H9 (cell line): ENCODE measurements at regions not wholly inside any gene's neighbourhood (a gene's known extent, or its start where the extent isn't known, plus 50 kb on each side); places are given as distances from the start of the nearest gene placed in this dataset.

Experiments used
- DNase-seq: peaks from one replicate; pipeline ENCODE4 v3.0.0-alpha.2; 2017
- H2AFZ ChIP-seq: one replicate; pipeline ENCODE4 v1.6.1; 2013; ENCODE audit warnings: mild to moderate bottlenecking, low read length, control low read depth, moderate library complexity
- H2AK5ac ChIP-seq: 2 replicates; pipeline ENCODE4 v1.6.1; 2013; ENCODE audit warnings: low read length, control low read depth, mixed read lengths; ENCODE audit not compliant: insufficient read length
- H2BK120ac ChIP-seq: one replicate; pipeline ENCODE4 v1.6.1; 2013; ENCODE audit warnings: low read depth, mild to moderate bottlenecking, low read length, control low read depth, inconsistent platforms; ENCODE audit not compliant: poor library complexity, severe bottlenecking
- H2BK12ac ChIP-seq: 2 replicates; pipeline ENCODE4 v1.6.1; 2013; ENCODE audit warnings: low read length, control low read depth, mixed read lengths, low read depth; ENCODE audit not compliant: insufficient read length
- H2BK15ac ChIP-seq: 2 replicates; pipeline ENCODE4 v1.6.1; 2013; ENCODE audit warnings: low read depth, low read length, control low read depth
- H2BK20ac ChIP-seq: one replicate; pipeline ENCODE4 v1.6.1; 2013; ENCODE audit warnings: low read depth, mild to moderate bottlenecking, low read length, control low read depth, inconsistent platforms; ENCODE audit not compliant: poor library complexity, severe bottlenecking
- H2BK5ac ChIP-seq: 2 replicates; pipeline ENCODE4 v1.6.1; 2013; ENCODE audit warnings: low read length, control low read depth, mixed read lengths; ENCODE audit not compliant: insufficient read length
- H3K14ac ChIP-seq: 2 replicates; pipeline ENCODE4 v1.6.1; 2013; ENCODE audit warnings: low read length, control low read depth; ENCODE audit not compliant: insufficient read depth
- H3K18ac ChIP-seq: 2 replicates; pipeline ENCODE4 v1.6.1; 2013; ENCODE audit warnings: low read depth, mild to moderate bottlenecking, mixed read lengths, low read length, control low read depth; ENCODE audit not compliant: insufficient read length
- H3K23ac ChIP-seq: 2 replicates; pipeline ENCODE4 v1.6.1; 2013; ENCODE audit warnings: low read length, control low read depth, mixed read lengths, low read depth; ENCODE audit not compliant: insufficient read length
- H3K23me2 ChIP-seq: 2 replicates; pipeline ENCODE4 v1.6.1; 2013; ENCODE audit warnings: low read depth, mild to moderate bottlenecking, mixed read lengths, low read length, control low read depth; ENCODE audit not compliant: insufficient read length, poor library complexity, severe bottlenecking
- H3K27ac ChIP-seq: 2 replicates; pipeline ENCODE4 v1.5.1; 2013; ENCODE audit warnings: low read length, control low read depth, mixed read lengths, low read depth; ENCODE audit not compliant: insufficient read length
- H3K27me3 ChIP-seq: 2 replicates; pipeline ENCODE4 v1.6.1; 2013; ENCODE audit warnings: low read length, control low read depth, inconsistent platforms; ENCODE audit not compliant: insufficient read depth
- H3K4ac ChIP-seq: 2 replicates; pipeline ENCODE4 v1.6.1; 2013; ENCODE audit warnings: low read depth, mild to moderate bottlenecking, control low read depth, inconsistent platforms, low read length, moderate library complexity
- H3K4me1 ChIP-seq: 2 replicates; pipeline ENCODE4 v1.6.1; 2013; ENCODE audit warnings: low read length, control low read depth, inconsistent platforms; ENCODE audit not compliant: insufficient read depth
- H3K4me2 ChIP-seq: 2 replicates; pipeline ENCODE4 v1.6.1; 2013; ENCODE audit warnings: low read length, control low read depth, mixed read lengths; ENCODE audit not compliant: insufficient read length, insufficient read depth
- H3K56ac ChIP-seq: 2 replicates; pipeline ENCODE4 v1.6.1; 2013; ENCODE audit warnings: low read depth, mild to moderate bottlenecking, mixed read lengths, low read length, control low read depth; ENCODE audit not compliant: insufficient read length
- H3K79me1 ChIP-seq: 2 replicates; pipeline ENCODE4 v1.6.1; 2013; ENCODE audit warnings: low read depth, mild to moderate bottlenecking, moderate library complexity, low read length, control low read depth, inconsistent platforms; ENCODE audit not compliant: insufficient read depth, poor library complexity, severe bottlenecking
- H3K79me2 ChIP-seq: 2 replicates; pipeline ENCODE4 v1.6.1; 2013; ENCODE audit warnings: low read length, control low read depth, inconsistent platforms; ENCODE audit not compliant: insufficient read depth
- H3K9ac ChIP-seq: 2 replicates; pipeline ENCODE4 v1.6.1; 2013; ENCODE audit warnings: low read length, control low read depth, mixed read lengths; ENCODE audit not compliant: insufficient read length; ENCODE audit errors: extremely low read depth
- H3K9me3 ChIP-seq: one replicate; pipeline ENCODE4 v1.6.1; 2013; ENCODE audit warnings: low read depth, low read length, inconsistent platforms; ENCODE audit not compliant: control insufficient read depth
- H3T11ph ChIP-seq: one replicate; pipeline ENCODE4 v1.6.1; 2013; ENCODE audit warnings: mild to moderate bottlenecking, low read length, control low read depth, inconsistent platforms
- H4K20me1 ChIP-seq: one replicate; pipeline ENCODE4 v1.6.1; 2013; ENCODE audit not compliant: control insufficient read depth, insufficient read length, insufficient read depth
- H4K5ac ChIP-seq: 2 replicates; pipeline ENCODE4 v1.6.1; 2013; ENCODE audit warnings: low read depth, mild to moderate bottlenecking, mixed read lengths, low read length, control low read depth; ENCODE audit not compliant: insufficient read length
- H4K8ac ChIP-seq: replicated peaks from 2 replicates; pipeline ENCODE4 v1.6.1; 2013; ENCODE audit warnings: low read length, control low read depth, mixed read lengths, low read depth; ENCODE audit not compliant: insufficient read length
- H4K91ac ChIP-seq: 2 replicates; pipeline ENCODE4 v1.6.1; 2013; ENCODE audit warnings: low read depth, mild to moderate bottlenecking, moderate library complexity, mixed read lengths, low read length, control low read depth; ENCODE audit not compliant: insufficient read length
- H3K27ac Mint-ChIP-seq, 3 experiments: 2 replicates in 2 of 3; 3 replicates in 1 of 3; pipeline ENCODE4 v1.8.0; 2020 to 2021; ENCODE audit warnings: mixed read lengths in 3 of 3, mild to moderate bottlenecking in 1 of 3, moderate library complexity in 1 of 3
- H3K27me3 Mint-ChIP-seq: 2 replicates; pipeline ENCODE4 v1.8.0; 2021; ENCODE audit warnings: low read depth, mild to moderate bottlenecking, moderate library complexity, mixed read lengths
- H3K36me3 Mint-ChIP-seq, 3 experiments: 2 replicates in 2 of 3; 3 replicates in 1 of 3; pipeline ENCODE4 v1.8.0; 2020 to 2021; ENCODE audit warnings: low read depth in 3 of 3, mixed read lengths in 3 of 3; ENCODE audit not compliant: insufficient read depth in 1 of 3
- H3K4me1 Mint-ChIP-seq, 2 experiments: 2 replicates each; pipeline ENCODE4 v1.8.0; 2020; ENCODE audit warnings: mixed read lengths in 2 of 2
- H3K4me3 Mint-ChIP-seq, 2 experiments: 2 replicates in 1 of 2; 3 replicates in 1 of 2; pipeline ENCODE4 v1.8.0; 2020 to 2021; ENCODE audit warnings: mild to moderate bottlenecking in 2 of 2, mixed read lengths in 2 of 2, moderate library complexity in 1 of 2
- H3K9me3 Mint-ChIP-seq, 2 experiments: 2 replicates in 1 of 2; 3 replicates in 1 of 2; pipeline ENCODE4 v1.8.0; 2020; ENCODE audit warnings: mild to moderate bottlenecking in 2 of 2, mixed read lengths in 2 of 2, moderate library complexity in 1 of 2
- WGBS: extraction: QIAGEN DNeasy Blood & Tissue Kit; methylation state at CpG from one replicate; pipeline ENCODE4 v1.1.7; 2013; ENCODE audit warnings: missing lambda C conversion rate, low lambda C conversion rate, mixed read lengths; ENCODE audit not compliant: insufficient read length; ENCODE audit errors: extremely low coverage; 5-methylcytosine and 5-hydroxymethylcytosine counted together
- TF ChIP-seq, protein P1 (sequence below): fragments of 200-600 bp; sonication (generic); conservative IDR thresholded peaks from 3 replicates; pipeline ENCODE4 v1.8.0; 2021; ENCODE audit warnings: antibody characterized with exemption, mild to moderate bottlenecking

DNA sequence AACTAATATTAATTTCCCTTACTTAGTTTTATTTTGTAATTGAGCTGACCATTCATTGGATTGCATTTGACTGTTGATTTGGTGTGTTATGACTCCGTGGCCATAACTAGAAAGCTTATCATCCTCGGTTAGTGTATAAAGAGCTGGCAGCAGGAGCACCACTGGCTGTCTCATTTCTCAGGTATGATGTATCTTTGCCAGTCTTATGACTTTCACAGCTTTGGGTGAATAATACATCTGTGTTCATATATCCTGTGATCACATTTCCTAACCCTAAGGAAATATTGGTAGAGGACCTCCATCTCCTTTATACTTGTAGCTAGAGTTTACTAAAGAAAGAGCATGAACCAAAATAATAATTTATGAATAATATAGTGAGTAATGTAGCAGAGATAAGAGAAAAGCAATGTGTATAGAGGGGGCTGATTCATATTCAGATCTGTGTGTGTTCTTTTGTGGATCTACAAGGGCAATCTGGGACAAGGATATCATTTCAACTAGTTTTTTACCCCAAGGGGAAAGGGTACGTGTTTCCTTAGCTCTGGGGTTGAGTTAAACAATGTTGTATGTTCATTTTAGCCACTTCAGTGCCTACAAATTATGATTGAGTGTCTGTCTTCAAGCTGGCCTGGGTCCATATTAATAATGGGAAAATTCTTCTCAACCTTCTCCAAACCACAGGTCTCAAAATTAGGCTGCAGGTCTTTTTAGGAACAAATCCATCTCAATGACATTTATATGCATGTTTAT, 901.7 kb downstream of the NTRK3 start:
- H3K27me3 ChIP-seq, result no peaks in the 10 kb centered on the region
- H3K4me2 ChIP-seq, result no peak overlapping the region
- no peak for DNase-seq
- H4K91ac ChIP-seq, result no peak overlapping the region
- no peak overlapping the region for H4K5ac ChIP-seq
- Mint-ChIP-seq H3K9me3 (no peaks in the 10 kb centered on the region; a peak in 1 of 5 replicates), H3K4me3 (no peak overlapping the region), H3K4me1 (no peaks in the 10 kb centered on the region; a peak in 2 of 4 replicates), H3K27me3 (no peaks in the 10 kb centered on the region), H3K36me3 (no peaks in the 10 kb centered on the region), H3K27ac (no peak overlapping the region)
- no peak overlapping the region for H2AK5ac ChIP-seq
- TF ChIP-seq, protein P1, sequence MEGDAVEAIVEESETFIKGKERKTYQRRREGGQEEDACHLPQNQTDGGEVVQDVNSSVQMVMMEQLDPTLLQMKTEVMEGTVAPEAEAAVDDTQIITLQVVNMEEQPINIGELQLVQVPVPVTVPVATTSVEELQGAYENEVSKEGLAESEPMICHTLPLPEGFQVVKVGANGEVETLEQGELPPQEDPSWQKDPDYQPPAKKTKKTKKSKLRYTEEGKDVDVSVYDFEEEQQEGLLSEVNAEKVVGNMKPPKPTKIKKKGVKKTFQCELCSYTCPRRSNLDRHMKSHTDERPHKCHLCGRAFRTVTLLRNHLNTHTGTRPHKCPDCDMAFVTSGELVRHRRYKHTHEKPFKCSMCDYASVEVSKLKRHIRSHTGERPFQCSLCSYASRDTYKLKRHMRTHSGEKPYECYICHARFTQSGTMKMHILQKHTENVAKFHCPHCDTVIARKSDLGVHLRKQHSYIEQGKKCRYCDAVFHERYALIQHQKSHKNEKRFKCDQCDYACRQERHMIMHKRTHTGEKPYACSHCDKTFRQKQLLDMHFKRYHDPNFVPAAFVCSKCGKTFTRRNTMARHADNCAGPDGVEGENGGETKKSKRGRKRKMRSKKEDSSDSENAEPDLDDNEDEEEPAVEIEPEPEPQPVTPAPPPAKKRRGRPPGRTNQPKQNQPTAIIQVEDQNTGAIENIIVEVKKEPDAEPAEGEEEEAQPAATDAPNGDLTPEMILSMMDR, result no peak
- H3K4me1 ChIP-seq, result no peaks in the 10 kb centered on the region
- no CpG with 5 or more reads among the region's 3 CpGs for WGBS
- no peak overlapping the region for H2BK15ac ChIP-seq
- no peak overlapping the region for H2AFZ ChIP-seq
- H3T11ph ChIP-seq, result no peak overlapping the region
- H3K79me1 ChIP-seq, result no peaks in the 10 kb centered on the region
- H3K14ac ChIP-seq, result no peak overlapping the region
- H3K23me2 ChIP-seq, result no peaks in the 10 kb centered on the region
- H2BK12ac ChIP-seq, result no peak overlapping the region
- no peak overlapping the region for H2BK20ac ChIP-seq
- H2BK120ac ChIP-seq, result no peak overlapping the region
- H3K56ac ChIP-seq, result no peak overlapping the region
- no peak overlapping the region for H4K8ac ChIP-seq
- no peak overlapping the region for H3K27ac ChIP-seq
- no peak overlapping the region for H3K23ac ChIP-seq
- no peaks in the 10 kb centered on the region for H3K9me3 ChIP-seq
- no peak overlapping the region for H3K4ac ChIP-seq
- H3K79me2 ChIP-seq, result no peaks in the 10 kb centered on the region
- H4K20me1 ChIP-seq, result no peaks in the 10 kb centered on the region
- H2BK5ac ChIP-seq, result no peak overlapping the region
- H3K9ac ChIP-seq, result no peak overlapping the region
- no peak overlapping the region for H3K18ac ChIP-seq
